Neural cell (in vitro differentiated cells): ENCODE measurements at regions not wholly inside any gene's neighbourhood (a gene's known extent, or its start where the extent isn't known, plus 50 kb on each side); places are given as distances from the start of the nearest gene placed in this dataset.

Experiments used
- H2AFZ ChIP-seq: fragments of 200-600, 300-800 bp; sonication (generic), shearing (Covaris generic); 2 replicates; pipeline ENCODE4 v1.6.0; 2014; ENCODE audit warnings: low read depth, mild to moderate bottlenecking, antibody characterized with exemption, low read length, moderate library complexity
- H3F3A ChIP-seq: fragments of 200-600 bp; shearing (Covaris generic); 2 replicates; pipeline ENCODE4 v1.6.1; 2016; ENCODE audit warnings: mild to moderate bottlenecking, moderate library complexity, mixed read lengths, antibody characterized with exemption, low read length; ENCODE audit not compliant: insufficient read depth, poor library complexity, severe bottlenecking
- H3K27ac ChIP-seq: fragments of 200-600, 300-800 bp; sonication (generic), shearing (Covaris generic); 2 replicates; pipeline ENCODE4 v1.5.1; 2014; ENCODE audit warnings: mild to moderate bottlenecking, low read length, moderate library complexity
- H3K27me3 ChIP-seq: fragments of 300-800, 200-600 bp; sonication (generic), shearing (Covaris generic); 2 replicates; pipeline ENCODE4 v1.6.0; 2014; ENCODE audit warnings: mild to moderate bottlenecking, low read depth, low read length, moderate library complexity; ENCODE audit not compliant: insufficient read depth
- H3K36me3 ChIP-seq: fragments of 300-800, 200-600 bp; sonication (generic), shearing (Covaris generic); 2 replicates; pipeline ENCODE4 v1.5.1; 2014; ENCODE audit warnings: mild to moderate bottlenecking, antibody characterized with exemption, low read length, moderate library complexity; ENCODE audit not compliant: insufficient read depth
- H3K4me2 ChIP-seq: fragments of 300-800, 200-600 bp; sonication (generic), shearing (Covaris generic); 2 replicates; pipeline ENCODE4 v1.6.0; 2014; ENCODE audit warnings: mild to moderate bottlenecking, low read length
- H3K4me3 ChIP-seq: fragments of 300-800, 200-600 bp; sonication (generic), shearing (Covaris generic); 2 replicates; pipeline ENCODE4 v1.5.1; 2014; ENCODE audit warnings: mild to moderate bottlenecking, low read length, moderate library complexity
- H3K79me2 ChIP-seq: fragments of 200-600 bp; shearing (Covaris generic); replicated peaks from 2 replicates; pipeline ENCODE4 v1.6.0; 2014; ENCODE audit warnings: mild to moderate bottlenecking, low read length, moderate library complexity; ENCODE audit not compliant: insufficient read depth
- H3K9ac ChIP-seq: fragments of 300-800, 200-600 bp; sonication (generic), shearing (Covaris generic); 2 replicates; pipeline ENCODE4 v1.6.1; 2016; ENCODE audit warnings: mild to moderate bottlenecking, low read length, mixed read lengths
- H3K9me2 ChIP-seq: fragments of 200-600 bp; shearing (Covaris generic); 2 replicates; pipeline ENCODE4 v1.6.1; 2016; ENCODE audit warnings: mild to moderate bottlenecking, low read length, mixed read lengths; ENCODE audit not compliant: insufficient read depth
- H3K9me3 ChIP-seq: fragments of 200-600, 300-800 bp; sonication (generic), shearing (Covaris generic); 2 replicates; pipeline ENCODE4 v1.6.1; 2016; ENCODE audit warnings: mild to moderate bottlenecking, mixed run types, low read length, moderate library complexity, mixed read lengths
- H4K20me1 ChIP-seq: fragments of 200-600 bp; shearing (Covaris generic); 2 replicates; pipeline ENCODE4 v1.6.1; 2016; ENCODE audit warnings: mild to moderate bottlenecking, mixed run types; ENCODE audit not compliant: insufficient read depth
- CTCF ChIP-seq: fragments of 450-650 bp; IDR thresholded peaks from 2 replicates; pipeline ENCODE4 v1.5.1; 2014; ENCODE audit warnings: antibody characterized with exemption, mild to moderate bottlenecking, moderate library complexity; ENCODE audit not compliant: poor library complexity, severe bottlenecking
- EP300 ChIP-seq: fragments of 450-650 bp; conservative IDR thresholded peaks from 2 replicates; pipeline ENCODE4 v1.6.1; 2014; ENCODE audit warnings: antibody characterized with exemption, mild to moderate bottlenecking, moderate library complexity; ENCODE audit not compliant: poor library complexity, severe bottlenecking
- EZH2 ChIP-seq: fragments of 200-600, 300-800 bp; shearing (Covaris generic), sonication (generic); IDR thresholded peaks from 2 replicates; pipeline ENCODE4 v1.6.1; 2014; ENCODE audit warnings: antibody characterized with exemption, low read length, borderline replicate concordance, mild to moderate bottlenecking; ENCODE audit not compliant: insufficient read depth, poor library complexity, severe bottlenecking
- MXI1 ChIP-seq: fragments of 450-650 bp; conservative IDR thresholded peaks from 2 replicates; pipeline ENCODE4 v1.6.1; 2014; ENCODE audit warnings: antibody characterized with exemption, mild to moderate bottlenecking; ENCODE audit not compliant: poor library complexity, severe bottlenecking
- POLR2AphosphoS5 ChIP-seq: IDR thresholded peaks from 2 replicates; pipeline ENCODE4 v1.6.1; 2012
- RAD21 ChIP-seq: fragments of 450-650 bp; conservative IDR thresholded peaks from 2 replicates; pipeline ENCODE4 v1.6.1; 2014; ENCODE audit warnings: antibody characterized with exemption, mild to moderate bottlenecking, moderate library complexity
- REST ChIP-seq: IDR thresholded peaks from 2 replicates; pipeline ENCODE4 v1.6.1; 2012; ENCODE audit warnings: borderline replicate concordance
- SMC3 ChIP-seq: fragments of 450-650 bp; conservative IDR thresholded peaks from 2 replicates; pipeline ENCODE4 v1.6.1; 2014; ENCODE audit warnings: antibody characterized with exemption, mild to moderate bottlenecking, moderate library complexity; ENCODE audit not compliant: poor library complexity
- TAF1 ChIP-seq: IDR thresholded peaks from 2 replicates; pipeline ENCODE4 v1.6.1; 2012; ENCODE audit warnings: low read depth

- no peak overlapping the region for H3K4me3 ChIP-seq
- H3K9me2 ChIP-seq: no peaks in the 10 kb centered on the region
- no peak overlapping the region for H2AFZ ChIP-seq
- H3K79me2 ChIP-seq: no peaks in the 10 kb centered on the region
- no peaks in the 10 kb centered on the region for H3F3A ChIP-seq
- H3K36me3 ChIP-seq: no peaks in the 10 kb centered on the region
- no peak for TF ChIP-seq REST
- no peak for TF ChIP-seq EP300
- no peak for TF ChIP-seq SMC3
- TF ChIP-seq MXI1: no peak
- no peak for TF ChIP-seq POLR2AphosphoS5
- TF ChIP-seq RAD21: no peak
- no peak for TF ChIP-seq EZH2
- TF ChIP-seq CTCF: no peak
- H3K9ac ChIP-seq: no peak overlapping the region
- no peak overlapping the region for H3K27ac ChIP-seq
- H4K20me1 ChIP-seq: no peaks in the 10 kb centered on the region
- H3K4me2 ChIP-seq: no peak overlapping the region
- no peaks in the 10 kb centered on the region for H3K9me3 ChIP-seq
- no peaks in the 10 kb centered on the region for H3K27me3 ChIP-seq
Observed at GRCh38 chr11:96704847-96705246, 315.0 kb downstream of the JRKL start.

- Histone ChIP-seq H3K4me3 (no peak overlapping the region), H3K9ac (no peak overlapping the region), H3K36me3 (no peaks in the 10 kb centered on the region), H4K20me1 (no peaks in the 10 kb centered on the region), H3K9me2 (no peaks in the 10 kb centered on the region), H3K27me3 (no peaks in the 10 kb centered on the region), H2AFZ (no peak overlapping the region), H3K27ac (no peak overlapping the region), H3K79me2 (no peaks in the 10 kb centered on the region), H3K4me2 (no peak overlapping the region), H3K9me3 (no peaks in the 10 kb centered on the region), H3F3A (no peaks in the 10 kb centered on the region)
- TF ChIP-seq TAF1 (no peak), REST (no peak), SMC3 (no peak), CTCF (no peak), EZH2 (no peak), POLR2AphosphoS5 (no peak), RAD21 (no peak), MXI1 (no peak), EP300 (no peak)
Observed at GRCh38 chr11:96706761-96707160, 316.9 kb downstream of the JRKL start.
